ENCODE measurements at regions not wholly inside any gene's neighbourhood (a gene's known extent, or its start where the extent isn't known, plus 50 kb on each side); places are given as distances from the start of the nearest gene placed in this dataset.

- Histone ChIP-seq H3K9me3 (ENCODE audit: insufficient read depth in 2 of 2, low read depth in 1 of 2, low read length in 1 of 2) (no peaks in the 10 kb centered on the region), H2BK12ac (ENCODE audit: low read depth, low read length) (no peak overlapping the region), H4K8ac (ENCODE audit: extremely low read depth, insufficient read depth, low read length) (no peak overlapping the region), H3K4me1 (replicated peaks in 1 of 4; ENCODE audit: control insufficient read depth in 3 of 4, insufficient read depth in 4 of 4, low read length in 3 of 4) (peaks cover 0 to 3% (median 0%) of the 10 kb centered on the region in 4 experiments; a peak in 2 of 7 replicates), H2BK5ac (ENCODE audit: low read depth, low read length) (no peak overlapping the region), H4K5ac (ENCODE audit: insufficient read length, low read depth, low read length) (no peak overlapping the region), H3K9ac (replicated peaks in 1 of 4; ENCODE audit: extremely low read depth in 1 of 4, low read depth in 3 of 4, low read length in 3 of 4) (no peak overlapping the region), H3K4ac (replicated peaks; ENCODE audit: insufficient read length, low read depth, low read length) (no peak overlapping the region), H3K27ac (ENCODE audit: low read depth, low read length) (no peak overlapping the region), H2AFZ (ENCODE audit: low read length) (no peak overlapping the region), H4K20me1 (replicated peaks in 1 of 2; ENCODE audit: control insufficient read depth in 1 of 2, insufficient read depth in 2 of 2, low read length in 2 of 2) (no peaks in the 10 kb centered on the region), H2BK20ac (ENCODE audit: low read length) (no peak overlapping the region), H3K36me3 (ENCODE audit: control insufficient read depth in 2 of 4, insufficient read depth in 4 of 4, low read length in 3 of 4) (no peaks in the 10 kb centered on the region), H3K14ac (ENCODE audit: insufficient read length) (no peak overlapping the region), H3K4me2 (ENCODE audit: insufficient read depth in 1 of 2, low read depth in 2 of 2, low read length in 2 of 2) (no peak overlapping the region), H3K4me3 (ENCODE audit: extremely low read depth in 1 of 4, insufficient read depth in 2 of 4, low read depth in 3 of 4, low read length in 4 of 4) (no peak overlapping the region), H4K91ac (replicated peaks; ENCODE audit: insufficient read length, low read length) (peak overlapping the region; percentile 74), H3K18ac (ENCODE audit: extremely low read depth, low read length) (no peak overlapping the region), H3K56ac (replicated peaks; ENCODE audit: insufficient read length, low read depth, low read length) (no peak overlapping the region), H3K23me2 (ENCODE audit: low read depth, low read length) (no peaks in the 10 kb centered on the region), H3K27me3 (replicated peaks in 1 of 4; ENCODE audit: control insufficient read depth in 3 of 4, extremely low read depth in 1 of 4, insufficient read depth in 3 of 4, low read length in 3 of 4) (no peaks in the 10 kb centered on the region; a peak in 1 of 7 replicates), H2BK120ac (replicated peaks; ENCODE audit: low read depth, low read length) (no peak overlapping the region), H2BK15ac (ENCODE audit: low read length) (no peak overlapping the region), H3K23ac (ENCODE audit: insufficient read length) (no peak overlapping the region), H3K79me1 (ENCODE audit: low read depth, low read length) (no peaks in the 10 kb centered on the region), H3K79me2 (ENCODE audit: control insufficient read depth in 1 of 2, insufficient read depth in 2 of 2, low read length in 2 of 2) (no peaks in the 10 kb centered on the region), H2AK5ac (ENCODE audit: low read depth, low read length) (no peak overlapping the region)
- TF ChIP-seq TCF12 (IDR thresholded peaks at IDR 0.05; ENCODE audit: low read depth, low read length) (no peak), SAP30 (IDR thresholded peaks at IDR 0.05; ENCODE audit: insufficient read depth, insufficient replicate concordance, low read length) (no peak), HDAC6 (IDR thresholded peaks at IDR 0.05; ENCODE audit: low read depth, low read length) (no peak), SIRT6 (IDR thresholded peaks at IDR 0.05; ENCODE audit: low read length) (no peak)
- ChIA-PET CTCF (ENCODE audit: partially characterized antibody) (interaction anchor here (1.1 kb wide), 1 partner anchor 13 kb away, joined by 3 read pairs; no protein-coding TSS in a partner anchor), POLR2A (ENCODE audit: partially characterized antibody) (no interaction called here)
- WGBS, 2 experiments (ENCODE audit: extremely low coverage in 1 of 2, insufficient coverage in 1 of 2, insufficient read length in 1 of 2, insufficient replicate concordance in 2 of 2, low coverage in 1 of 2, low lambda C conversion rate in 2 of 2, missing lambda C conversion rate in 1 of 2), result 87% methylated on average over 14 of the region's 14 CpGs; no CpG with 5 or more reads in 1 of the 2 experiments
- FAIRE-seq, result no peak
- DNase-seq (ENCODE audit: low read depth in 1 of 2, low spot score in 2 of 2), result no peak
Measured at GRCh38 chr9:134230942-134231325, 66.6 kb upstream of the RNU6ATAC start.
